Inferior parietal cortex (tissue), 1 donor: ENCODE measurements at regions not wholly inside any gene's neighbourhood (a gene's known extent, or its start where the extent isn't known, plus 50 kb on each side); places are given as distances from the start of the nearest gene placed in this dataset.

ENCODE experiments used
- DNase-seq: peaks from one replicate; pipeline ENCODE4 v3.0.0-alpha.2; 2016; ENCODE audit errors: extremely low spot score

DNA sequence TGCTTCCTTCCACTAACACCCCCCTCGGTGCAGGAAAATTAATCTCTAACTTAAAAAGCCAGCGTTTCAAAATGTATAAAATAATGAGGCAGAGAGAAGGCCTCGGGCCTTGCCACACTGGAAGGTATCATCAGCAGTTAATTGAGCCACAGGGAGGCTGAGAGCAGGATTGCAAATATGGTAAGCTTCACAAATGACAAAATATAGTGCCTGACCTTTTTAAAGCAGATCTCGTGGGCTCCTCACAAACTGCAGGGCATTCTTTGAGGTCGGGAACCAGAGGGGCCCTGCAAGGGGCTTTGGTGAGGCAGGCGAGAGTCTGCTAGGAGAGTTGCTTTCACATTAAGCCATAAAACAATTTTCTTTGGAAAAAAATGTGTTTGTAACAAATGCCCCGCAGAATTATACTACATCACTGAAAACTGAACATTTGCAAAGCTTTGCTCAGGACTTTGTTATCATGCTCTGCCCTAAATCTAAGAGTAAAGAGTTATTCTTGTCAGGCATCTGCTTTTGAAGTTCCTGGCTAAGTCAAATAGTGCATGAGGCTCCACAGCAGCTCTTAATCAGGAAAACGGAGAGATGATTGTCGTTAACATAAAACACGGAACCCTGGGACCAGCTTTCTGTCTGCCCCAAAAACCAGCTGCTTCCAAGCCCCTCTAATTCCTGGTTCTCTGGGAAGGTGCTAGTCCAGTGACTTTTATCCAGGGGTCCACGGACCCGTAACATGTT, 61.4 kb upstream of the SYT13 start:
- no peak for DNase-seq

DNA sequence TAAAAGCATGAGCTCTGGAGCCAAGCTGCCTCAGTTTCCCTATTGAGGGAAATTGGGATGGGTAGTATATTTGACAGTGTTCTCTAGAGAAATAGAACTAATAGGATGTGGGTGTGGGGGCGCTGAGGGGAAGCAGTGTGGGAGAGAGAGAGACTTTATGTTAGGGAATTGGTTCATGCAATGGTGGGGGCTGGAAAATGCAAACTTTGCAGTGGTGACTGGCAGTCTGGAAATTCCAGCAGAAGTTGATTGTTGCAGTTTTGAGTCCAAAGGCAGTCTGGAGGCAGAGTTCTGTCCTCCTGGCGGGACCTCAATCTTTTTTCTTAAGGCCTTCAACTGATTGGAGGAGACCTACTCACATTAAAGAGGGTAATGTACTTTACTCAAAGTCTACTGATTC, 59.4 kb upstream of the SYT13 start:
- no peak for DNase-seq

GRCh38 chr11:45344028-45344427, 57.9 kb upstream of the SYT13 start:
- DNase-seq, result no peak

DNA sequence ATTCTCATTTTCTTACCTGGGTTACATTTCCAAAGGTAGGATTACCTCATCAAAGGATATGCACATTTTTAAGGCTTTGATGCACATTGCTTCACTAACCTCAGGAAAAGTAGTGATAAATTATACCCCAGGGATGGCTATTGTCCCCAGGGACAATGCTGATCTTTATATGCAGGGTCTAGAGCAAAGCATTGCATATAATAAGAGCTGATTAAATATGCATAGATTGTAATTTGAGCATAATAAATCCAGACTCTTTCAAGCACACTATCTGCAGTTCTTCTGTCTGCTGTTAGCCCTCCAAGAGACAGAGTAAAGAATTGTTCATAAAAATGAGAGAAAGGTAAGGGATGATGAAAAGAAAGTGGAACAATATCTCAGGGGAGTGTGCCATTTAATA, 57.3 kb upstream of the SYT13 start:
- DNase-seq, result no peak

GRCh38 chr11:45341372-45341771, 55.2 kb upstream of the SYT13 start:
- no peak for DNase-seq

GRCh38 chr11:45339729-45340519, 53.8 kb upstream of the SYT13 start:
- DNase-seq, result peak; percentile 88

GRCh38 chr11:45337583-45338360, 51.6 kb upstream of the SYT13 start:
- DNase-seq, result no peak

GRCh38 chr11:45336136-45336535, 50.0 kb upstream of the SYT13 start:
- no peak for DNase-seq
